Fibroblast of lung (primary cell): ENCODE measurements at regions not wholly inside any gene's neighbourhood (a gene's known extent, or its start where the extent isn't known, plus 50 kb on each side); places are given as distances from the start of the nearest gene placed in this dataset.

Experiments used
- DNase-seq, 2 donors: peaks; one replicate each; pipeline versions ENCODE4 v3.0.0 to v3.0.0-alpha.2; 2010; ENCODE audit warnings: low read depth in 2 of 2
- H2AFZ ChIP-seq: 2 replicates; pipeline ENCODE4 v1.5.1; 2012; ENCODE audit warnings: low read length, control low read depth, inconsistent platforms
- H3K27ac ChIP-seq: 2 replicates; pipeline ENCODE4 v1.5.1; 2011; ENCODE audit warnings: low read length, control low read depth; ENCODE audit not compliant: insufficient read depth
- H3K27me3 ChIP-seq: 2 replicates; pipeline ENCODE4 v1.5.1; 2011; ENCODE audit warnings: mild to moderate bottlenecking, low read length; ENCODE audit not compliant: control insufficient read depth, insufficient read depth
- H3K36me3 ChIP-seq: 2 replicates; pipeline ENCODE4 v1.5.1; 2011; ENCODE audit warnings: low read length; ENCODE audit not compliant: control insufficient read depth, insufficient read depth
- H3K4me1 ChIP-seq: 2 replicates; pipeline ENCODE4 v1.5.1; 2011; ENCODE audit warnings: low read length; ENCODE audit not compliant: control insufficient read depth, insufficient read depth; ENCODE audit errors: extremely low read depth
- H3K4me2 ChIP-seq: 2 replicates; pipeline ENCODE4 v1.5.1; 2011; ENCODE audit warnings: low read length, control low read depth; ENCODE audit not compliant: insufficient read depth; ENCODE audit errors: extremely low read depth
- H3K4me3 ChIP-seq, 4 experiments: fragments of 200-600 bp in 1 of 4; sonication (generic) in 1 of 4; replicated peaks in 1 of 4; 2 replicates each; pipeline ENCODE4 v1.5.1; 2011 to 2016; ENCODE audit warnings: low read length in 4 of 4, low read depth in 3 of 4, mild to moderate bottlenecking in 3 of 4, control low read depth in 2 of 4, inconsistent platforms in 1 of 4, mixed read lengths in 1 of 4; ENCODE audit not compliant: insufficient read depth in 1 of 4; ENCODE audit errors: control extremely low read depth in 1 of 4
- H3K79me2 ChIP-seq: 2 replicates; pipeline ENCODE4 v1.5.1; 2012; ENCODE audit warnings: mild to moderate bottlenecking, low read length, inconsistent platforms; ENCODE audit not compliant: control insufficient read depth, insufficient read depth
- H3K9ac ChIP-seq: 2 replicates; pipeline ENCODE4 v1.5.1; 2011; ENCODE audit warnings: mild to moderate bottlenecking, low read length, control low read depth; ENCODE audit not compliant: insufficient read depth
- H3K9me3 ChIP-seq: 2 replicates; pipeline ENCODE4 v1.5.1; 2012; ENCODE audit warnings: low read depth, low read length; ENCODE audit not compliant: control insufficient read depth, insufficient read depth
- H4K20me1 ChIP-seq: 2 replicates; pipeline ENCODE4 v1.5.1; 2011; ENCODE audit warnings: low read length; ENCODE audit not compliant: control insufficient read depth, insufficient read depth; ENCODE audit errors: extremely low read depth
- EZH2 ChIP-seq: IDR thresholded peaks from 2 replicates; pipeline ENCODE4 v1.5.1; 2012; ENCODE audit warnings: low read length, control low read depth, mild to moderate bottlenecking; ENCODE audit errors: missing control alignments
- TF ChIP-seq, protein P1 (sequence below), 2 donors: IDR thresholded peaks in 1 of 2; conservative IDR thresholded peaks in 1 of 2; 1 replicate in 1 of 2; 2 replicates in 1 of 2; pipeline ENCODE4 v1.5.1; 2011 to 2012; ENCODE audit warnings: low read length in 2 of 2, control low read depth in 1 of 2, inconsistent platforms in 1 of 2, low read depth in 1 of 2, mild to moderate bottlenecking in 1 of 2

DNA sequence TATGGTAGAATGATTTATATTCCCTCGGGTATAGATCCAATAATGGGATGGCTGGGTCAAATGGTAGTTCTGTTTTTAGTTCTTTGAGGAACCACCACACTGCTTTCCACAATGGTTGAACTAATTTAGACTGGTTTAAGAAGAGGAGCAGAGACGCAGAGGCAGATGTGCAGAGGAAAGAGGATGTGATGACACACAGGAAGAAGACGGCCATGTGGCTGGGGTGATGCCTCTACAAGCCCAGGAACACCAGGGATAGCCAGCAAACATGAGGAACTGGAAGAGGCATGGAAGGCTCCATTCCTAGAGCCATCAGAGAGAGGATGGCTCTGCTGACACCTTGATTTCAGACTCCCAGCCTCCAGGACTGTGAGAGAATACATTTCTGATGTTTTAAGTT lies 218.3 kb upstream of the DTNBP1 start:
- no peak overlapping the region for H3K9ac ChIP-seq
- H2AFZ ChIP-seq = no peak overlapping the region
- peaks cover 5% of the 10 kb centered on the region for H3K4me1 ChIP-seq
- H3K36me3 ChIP-seq = no peaks in the 10 kb centered on the region
- H3K9me3 ChIP-seq = no peaks in the 10 kb centered on the region
- H3K4me2 ChIP-seq = no peak overlapping the region
- H3K27ac ChIP-seq = no peak overlapping the region
- no peaks in the 10 kb centered on the region for H3K27me3 ChIP-seq
- no peak for DNase-seq
- H3K4me3 ChIP-seq = no peak overlapping the region
- H3K79me2 ChIP-seq = no peaks in the 10 kb centered on the region
- no peak for TF ChIP-seq EZH2
- TF ChIP-seq, protein P1, sequence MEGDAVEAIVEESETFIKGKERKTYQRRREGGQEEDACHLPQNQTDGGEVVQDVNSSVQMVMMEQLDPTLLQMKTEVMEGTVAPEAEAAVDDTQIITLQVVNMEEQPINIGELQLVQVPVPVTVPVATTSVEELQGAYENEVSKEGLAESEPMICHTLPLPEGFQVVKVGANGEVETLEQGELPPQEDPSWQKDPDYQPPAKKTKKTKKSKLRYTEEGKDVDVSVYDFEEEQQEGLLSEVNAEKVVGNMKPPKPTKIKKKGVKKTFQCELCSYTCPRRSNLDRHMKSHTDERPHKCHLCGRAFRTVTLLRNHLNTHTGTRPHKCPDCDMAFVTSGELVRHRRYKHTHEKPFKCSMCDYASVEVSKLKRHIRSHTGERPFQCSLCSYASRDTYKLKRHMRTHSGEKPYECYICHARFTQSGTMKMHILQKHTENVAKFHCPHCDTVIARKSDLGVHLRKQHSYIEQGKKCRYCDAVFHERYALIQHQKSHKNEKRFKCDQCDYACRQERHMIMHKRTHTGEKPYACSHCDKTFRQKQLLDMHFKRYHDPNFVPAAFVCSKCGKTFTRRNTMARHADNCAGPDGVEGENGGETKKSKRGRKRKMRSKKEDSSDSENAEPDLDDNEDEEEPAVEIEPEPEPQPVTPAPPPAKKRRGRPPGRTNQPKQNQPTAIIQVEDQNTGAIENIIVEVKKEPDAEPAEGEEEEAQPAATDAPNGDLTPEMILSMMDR (conservative IDR thresholded peaks at IDR 0.05 in 1 of 2, IDR thresholded peaks at IDR 0.05 in 1 of 2; ENCODE audit: low read depth in 1 of 2, low read length in 2 of 2) = no peak
- no peaks in the 10 kb centered on the region for H4K20me1 ChIP-seq

DNA sequence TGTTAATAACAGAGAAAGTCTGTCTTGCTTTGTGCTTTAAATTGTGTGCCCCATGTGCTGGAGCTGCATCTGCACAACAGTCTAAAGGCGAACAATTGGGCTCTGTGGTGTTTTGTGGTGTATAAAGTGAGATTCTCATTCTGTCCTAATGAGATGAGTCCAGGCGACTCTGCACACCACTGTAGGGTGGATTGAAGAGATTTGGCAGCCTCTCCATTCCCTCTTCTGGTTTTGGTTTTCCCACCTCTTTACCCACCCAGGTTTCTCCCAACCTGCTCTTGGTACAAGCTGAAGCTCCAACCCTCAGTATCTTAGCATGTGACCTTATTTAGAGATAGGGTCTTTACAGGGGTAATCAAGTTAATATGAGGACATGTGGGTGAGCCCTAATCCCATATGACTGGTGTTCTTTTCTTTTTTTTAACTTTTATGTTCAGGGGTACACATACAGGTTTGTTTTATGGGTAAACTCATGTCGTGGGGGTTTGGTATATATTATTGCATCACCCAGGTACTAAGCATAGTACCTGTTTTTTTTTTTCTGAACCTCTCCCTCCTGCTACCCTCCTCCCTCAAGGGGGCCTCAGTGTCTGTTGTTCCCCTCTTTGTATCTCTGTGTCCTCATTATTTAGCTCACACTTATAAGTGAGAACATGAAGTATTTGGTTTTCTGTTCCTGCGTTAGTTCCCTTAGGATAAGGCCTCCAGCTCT lies 217.6 kb upstream of the DTNBP1 start:
- H3K9me3 ChIP-seq = no peaks in the 10 kb centered on the region
- no peaks in the 10 kb centered on the region for H3K79me2 ChIP-seq
- no peak overlapping the region for H2AFZ ChIP-seq
- no peak overlapping the region for H3K27ac ChIP-seq
- no peak overlapping the region for H3K4me3 ChIP-seq
- H3K9ac ChIP-seq = no peak overlapping the region
- no peak overlapping the region for H3K4me2 ChIP-seq
- H3K36me3 ChIP-seq = no peaks in the 10 kb centered on the region
- TF ChIP-seq, protein P1 (conservative IDR thresholded peaks at IDR 0.05 in 1 of 2, IDR thresholded peaks at IDR 0.05 in 1 of 2; ENCODE audit: low read depth in 1 of 2, low read length in 2 of 2) = no peak
- TF ChIP-seq EZH2 = no peak
- H3K4me1 ChIP-seq = peaks cover 5% of the 10 kb centered on the region
- no peaks in the 10 kb centered on the region for H3K27me3 ChIP-seq
- H4K20me1 ChIP-seq = no peaks in the 10 kb centered on the region
- DNase-seq = no peak

DNA sequence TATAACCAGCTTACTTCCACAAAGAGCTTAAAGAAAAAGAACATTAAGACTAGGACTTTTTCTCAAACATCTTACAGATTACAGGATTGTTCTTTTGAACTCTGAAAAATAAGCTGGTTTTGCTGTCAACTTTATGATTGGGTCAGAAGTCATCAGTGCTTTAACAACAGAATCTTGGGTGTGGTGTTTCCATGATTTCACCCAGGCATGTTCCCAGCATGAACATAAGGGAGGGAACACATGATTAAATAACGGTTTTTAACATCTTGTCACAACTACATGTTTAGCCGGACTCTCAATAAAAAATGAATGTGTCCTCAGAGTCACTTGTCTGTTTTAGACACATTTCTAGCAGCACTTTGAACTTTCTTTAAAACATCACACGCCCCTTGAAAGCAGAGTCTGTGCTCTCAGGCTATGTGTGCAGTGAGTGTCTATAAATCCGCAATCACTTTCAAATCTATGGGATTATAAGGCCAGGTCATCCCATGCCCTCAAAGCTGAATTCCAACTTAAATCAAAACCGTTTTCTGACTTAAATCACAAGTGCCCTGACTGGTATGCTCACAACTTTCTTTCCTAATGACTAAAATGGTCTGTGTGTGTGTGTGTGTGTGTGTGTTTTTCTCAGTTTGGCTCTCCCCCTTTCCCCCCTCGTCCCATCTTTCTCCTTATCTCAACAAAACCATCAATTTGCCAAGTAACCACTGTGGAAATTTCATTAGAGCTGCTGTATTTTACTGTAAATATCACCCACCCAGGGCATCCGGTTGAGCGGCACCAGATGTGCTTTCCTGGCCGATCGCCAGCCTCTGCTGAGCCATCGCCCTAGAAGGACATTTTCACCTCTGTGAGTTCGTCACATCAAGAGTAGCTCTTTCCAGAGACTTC lies 216.8 kb upstream of the DTNBP1 start:
- Histone ChIP-seq H3K79me2 (no peaks in the 10 kb centered on the region), H3K4me3 (no peak overlapping the region), H4K20me1 (no peaks in the 10 kb centered on the region), H2AFZ (no peak overlapping the region), H3K27me3 (no peaks in the 10 kb centered on the region), H3K9ac (no peak overlapping the region), H3K9me3 (no peaks in the 10 kb centered on the region), H3K36me3 (no peaks in the 10 kb centered on the region), H3K4me1 (peaks cover 5% of the 10 kb centered on the region), H3K27ac (no peak overlapping the region), H3K4me2 (peak overlapping the region; percentile 11)
- TF ChIP-seq EZH2 = no peak
- TF ChIP-seq, protein P1 (conservative IDR thresholded peaks at IDR 0.05 in 1 of 2, IDR thresholded peaks at IDR 0.05 in 1 of 2; ENCODE audit: low read depth in 1 of 2, low read length in 2 of 2) = no peak
- peak; percentile 48 to 83 for DNase-seq
